ENCODE measurements at regions not wholly inside any gene's neighbourhood (a gene's known extent, or its start where the extent isn't known, plus 50 kb on each side); places are given as distances from the start of the nearest gene placed in this dataset.

GRCh38 chr1:214124281-214124805, 136.6 kb downstream of the PROX1 start:
- TF ChIP-seq CTCF (IDR thresholded peaks at IDR 0.05) = no peak
- TF ChIP-seq SIN3A (IDR thresholded peaks at IDR 0.05; ENCODE audit: borderline replicate concordance, insufficient read depth, low read depth, low read length) = no peak
- TF ChIP-seq TCF7L2 (IDR thresholded peaks at IDR 0.05; ENCODE audit: low read depth, low read length) = no peak
- TF ChIP-seq REST (IDR thresholded peaks at IDR 0.05; ENCODE audit: insufficient read depth in 1 of 2, low read depth in 2 of 2, low read length in 1 of 2) = no peak
- TF ChIP-seq POLR2AphosphoS5 (IDR thresholded peaks at IDR 0.05; ENCODE audit: low read depth, low read length) = no peak
- ChIA-PET CTCF (no interaction called here), POLR2A (interaction anchor here (0.5 kb wide), 1 partner anchor 1445 kb away, joined by 11 read pairs; no protein-coding TSS in a partner anchor)
- no peaks in the 10 kb centered on the region for H3K9me3 ChIP-seq (ENCODE audit: control insufficient read depth, insufficient read depth, low read depth, low read length)
- intact Hi-C loops (cut with micrococcal nuclease; ENCODE audit: unreplicated experiment) (no loop called here), in situ Hi-C loops (cut with HindIII; ENCODE audit: low pct_unique_long_range_greater_than_20kb, low sequenced_read_pairs) (no loop called here)
- BruUV-seq (replicated peaks) = no TSS peak
- no peak overlapping the region for H3K4me3 ChIP-seq (ENCODE audit: low read depth in 2 of 2, low read length in 2 of 2)
- peaks cover 5% of the 10 kb centered on the region for H3K27me3 ChIP-seq (ENCODE audit: control insufficient read depth, insufficient read depth, low read length)
- H3K27ac ChIP-seq (ENCODE audit: low read length) = no peak overlapping the region
- ATAC-seq (no peak), DNase-seq (ENCODE audit: low read depth, low spot score) (no peak)
- H3K36me3 ChIP-seq (ENCODE audit: control insufficient read depth, insufficient read depth, low read length) = no peaks in the 10 kb centered on the region
- no peaks in the 10 kb centered on the region for H3K4me1 ChIP-seq (ENCODE audit: control insufficient read depth, insufficient read depth, low read length)

- Histone ChIP-seq H3K27me3 (ENCODE audit: control insufficient read depth, insufficient read depth, low read length) (peaks cover 5% of the 10 kb centered on the region), H3K27ac (ENCODE audit: low read length) (no peak overlapping the region), H3K4me1 (ENCODE audit: control insufficient read depth, insufficient read depth, low read length) (no peaks in the 10 kb centered on the region), H3K36me3 (ENCODE audit: control insufficient read depth, insufficient read depth, low read length) (no peaks in the 10 kb centered on the region), H3K9me3 (ENCODE audit: control insufficient read depth, insufficient read depth, low read depth, low read length) (no peaks in the 10 kb centered on the region), H3K4me3 (ENCODE audit: low read depth in 2 of 2, low read length in 2 of 2) (no peak overlapping the region)
- in situ Hi-C loops (cut with HindIII; ENCODE audit: low pct_unique_long_range_greater_than_20kb, low sequenced_read_pairs) (no loop called here), intact Hi-C loops (cut with micrococcal nuclease; ENCODE audit: unreplicated experiment) (no loop called here)
- ChIA-PET CTCF (no interaction called here), POLR2A (interaction anchor here (0.5 kb wide), 1 partner anchor 1445 kb away, joined by 11 read pairs; no protein-coding TSS in a partner anchor)
- ATAC-seq (no peak), DNase-seq (ENCODE audit: low read depth, low spot score) (no peak)
- no TSS peak for BruUV-seq (replicated peaks)
- TF ChIP-seq CTCF (IDR thresholded peaks at IDR 0.05) (no peak), POLR2AphosphoS5 (IDR thresholded peaks at IDR 0.05; ENCODE audit: low read depth, low read length) (no peak), REST (IDR thresholded peaks at IDR 0.05; ENCODE audit: insufficient read depth in 1 of 2, low read depth in 2 of 2, low read length in 1 of 2) (no peak), SIN3A (IDR thresholded peaks at IDR 0.05; ENCODE audit: borderline replicate concordance, insufficient read depth, low read depth, low read length) (no peak), TCF7L2 (IDR thresholded peaks at IDR 0.05; ENCODE audit: low read depth, low read length) (no peak)
Observed at GRCh38 chr1:214124915-214125314, 137.1 kb downstream of the PROX1 start.
